HG02973 (cell line): ENCODE measurements at regions not wholly inside any gene's neighbourhood (a gene's known extent, or its start where the extent isn't known, plus 50 kb on each side); places are given as distances from the start of the nearest gene placed in this dataset.
A peak's percentile ranks its signal among the peaks of the same experiment; 100 is the strongest.

Source experiments
- ATAC-seq: cut with Tn5 transposase; IDR thresholded peaks from one replicate; pipeline ENCODE4 v1.9.1; 2021; ENCODE audit warnings: moderate library complexity; ENCODE audit not compliant: unreplicated experiment

DNA sequence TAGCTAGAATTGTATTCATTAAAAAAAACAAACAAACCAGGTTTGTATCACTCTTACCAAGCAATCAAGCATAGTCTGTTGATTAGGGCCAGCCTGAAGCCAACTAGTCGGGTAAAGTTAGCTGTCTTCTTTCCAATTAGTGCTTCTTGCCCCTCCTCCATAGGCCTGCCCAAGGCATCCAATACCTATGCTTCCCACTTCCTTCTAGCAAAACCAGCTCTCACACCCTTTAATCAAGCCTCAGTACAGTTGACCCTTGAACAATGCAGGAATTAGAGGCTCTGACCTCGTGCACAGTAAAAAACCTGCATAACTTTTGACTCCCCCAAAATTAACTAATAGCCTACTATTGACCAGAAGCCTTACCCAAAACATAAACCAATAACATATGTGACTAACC lies 119.1 kb upstream of the DTNBP1 start:
- no peak for ATAC-seq

DNA sequence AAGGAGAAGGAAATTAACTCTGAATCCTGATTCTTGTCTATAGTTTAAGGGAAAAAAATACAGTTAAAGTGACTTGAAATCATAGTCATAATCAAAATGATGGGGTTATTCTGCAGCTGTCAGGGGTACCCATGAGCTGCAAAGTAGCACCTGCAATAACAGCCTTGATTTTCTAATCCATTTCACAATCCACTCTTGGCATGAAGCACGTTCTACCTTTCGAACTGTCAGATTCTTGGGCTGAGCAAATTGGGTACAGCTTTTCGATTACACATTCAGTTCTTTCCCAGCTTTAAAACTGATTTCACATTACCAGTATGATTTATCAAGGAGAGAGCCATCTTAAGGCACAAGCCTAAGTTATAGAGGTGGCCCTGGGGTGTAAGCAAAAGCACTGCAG lies 118.5 kb upstream of the DTNBP1 start:
- no peak for ATAC-seq

DNA sequence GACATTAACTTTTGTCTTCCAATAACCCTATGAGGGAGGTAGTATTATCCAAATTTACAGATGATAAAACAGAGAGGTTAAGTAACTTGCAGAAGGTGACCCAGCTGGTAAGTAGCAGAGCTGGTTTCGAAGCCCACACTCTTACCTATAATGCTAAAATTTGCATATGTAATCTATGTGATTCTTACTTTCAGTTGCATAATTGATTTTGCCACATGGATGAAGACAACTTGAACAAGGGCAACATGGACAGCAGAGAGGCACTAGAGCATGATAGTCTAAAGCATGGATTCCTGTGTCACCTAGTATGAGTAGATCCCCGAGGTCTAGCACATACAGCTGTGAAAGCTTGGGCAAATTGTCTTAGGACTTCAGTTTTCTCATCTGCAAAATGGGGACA lies 117.6 kb upstream of the DTNBP1 start:
- ATAC-seq: no peak

DNA sequence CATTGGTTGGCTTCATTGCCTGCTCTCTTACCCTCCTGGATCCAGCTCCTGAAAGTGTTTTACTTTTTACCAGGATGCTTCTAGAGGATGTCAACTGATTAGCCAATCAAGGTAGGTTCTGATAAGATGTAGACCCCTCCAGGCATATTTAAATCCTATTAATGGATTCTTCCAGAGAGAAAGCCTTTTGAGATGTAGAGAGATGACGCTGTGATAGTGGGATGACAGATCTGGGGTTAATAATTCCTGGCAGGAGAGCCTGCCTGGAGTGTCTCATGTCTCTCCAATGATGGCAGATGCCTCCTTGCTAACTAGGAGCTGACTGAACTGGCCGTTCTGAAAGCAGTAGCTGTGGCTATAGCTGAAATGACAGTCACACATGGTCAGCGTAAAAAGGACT lies 116.9 kb upstream of the DTNBP1 start:
- ATAC-seq: no peak

DNA sequence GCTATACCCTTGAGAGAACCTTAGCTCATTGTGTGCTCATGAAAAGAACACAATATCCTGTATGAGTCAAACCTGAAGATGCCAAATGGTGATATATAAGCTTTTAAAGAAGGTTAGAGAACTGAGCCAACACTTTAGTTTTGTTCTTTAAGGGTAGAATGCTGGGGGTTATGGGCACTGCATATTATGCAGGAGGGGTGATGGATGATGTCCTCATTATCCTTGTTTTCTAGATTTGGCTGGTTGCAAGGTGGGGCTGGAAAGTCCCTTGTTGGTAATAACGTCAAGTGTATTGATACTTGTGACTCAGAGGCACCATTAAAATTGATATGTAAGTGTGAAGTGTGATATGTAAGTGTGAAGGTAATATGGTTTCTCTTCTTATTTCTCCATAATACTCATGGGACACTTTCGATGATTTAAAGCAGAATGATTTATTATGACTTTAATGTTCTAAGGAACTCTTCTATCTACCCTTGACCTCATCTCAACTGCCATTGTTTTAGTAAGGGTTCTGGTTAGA lies 113.7 kb upstream of the DTNBP1 start:
- ATAC-seq: no peak

DNA sequence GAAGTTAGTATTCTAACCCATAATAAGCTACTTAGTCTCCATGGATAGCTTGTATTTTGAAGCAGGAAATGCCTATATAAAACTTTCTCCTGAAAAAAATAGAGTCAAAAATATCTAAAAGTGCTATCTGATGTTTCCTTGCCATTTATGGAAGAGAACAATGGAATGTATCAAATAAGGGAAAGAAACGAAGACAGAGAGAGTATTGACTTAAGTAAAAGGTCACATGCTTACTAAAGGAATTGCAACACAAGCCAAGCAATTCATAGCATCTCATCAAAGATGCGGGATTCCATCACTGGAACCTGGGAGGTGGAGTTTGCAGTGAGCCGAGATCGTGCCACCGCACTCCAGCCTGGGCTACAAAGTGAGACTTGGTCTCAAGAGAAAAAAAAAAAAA lies 112.9 kb upstream of the DTNBP1 start:
- ATAC-seq: no peak

DNA sequence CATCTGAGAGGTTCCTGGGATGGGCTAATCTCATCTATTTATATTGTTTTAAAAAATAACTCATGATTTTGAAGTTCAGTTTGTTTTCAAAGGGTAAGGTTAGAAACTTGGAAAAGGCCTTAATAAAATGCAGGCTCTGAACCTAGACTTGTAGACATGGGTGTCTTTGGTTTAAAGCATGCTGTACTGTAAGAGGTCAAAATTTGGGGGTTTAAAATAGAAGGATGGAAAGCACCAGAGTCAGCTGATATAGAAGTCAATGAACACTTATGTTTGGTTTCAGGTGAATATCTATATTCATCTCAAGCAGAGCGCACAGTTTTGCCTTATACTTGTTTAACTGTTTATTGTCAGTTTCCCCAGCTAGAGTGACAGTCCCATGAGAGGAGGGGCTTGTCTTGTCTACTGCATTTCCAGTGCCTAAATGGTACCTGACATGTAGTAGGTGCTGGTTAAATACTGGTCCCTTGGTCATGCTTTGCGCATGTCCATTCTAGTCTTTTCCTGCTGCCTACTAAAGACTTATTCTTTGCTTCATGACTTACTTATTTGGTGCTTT lies 112.3 kb upstream of the DTNBP1 start:
- ATAC-seq: no peak

DNA sequence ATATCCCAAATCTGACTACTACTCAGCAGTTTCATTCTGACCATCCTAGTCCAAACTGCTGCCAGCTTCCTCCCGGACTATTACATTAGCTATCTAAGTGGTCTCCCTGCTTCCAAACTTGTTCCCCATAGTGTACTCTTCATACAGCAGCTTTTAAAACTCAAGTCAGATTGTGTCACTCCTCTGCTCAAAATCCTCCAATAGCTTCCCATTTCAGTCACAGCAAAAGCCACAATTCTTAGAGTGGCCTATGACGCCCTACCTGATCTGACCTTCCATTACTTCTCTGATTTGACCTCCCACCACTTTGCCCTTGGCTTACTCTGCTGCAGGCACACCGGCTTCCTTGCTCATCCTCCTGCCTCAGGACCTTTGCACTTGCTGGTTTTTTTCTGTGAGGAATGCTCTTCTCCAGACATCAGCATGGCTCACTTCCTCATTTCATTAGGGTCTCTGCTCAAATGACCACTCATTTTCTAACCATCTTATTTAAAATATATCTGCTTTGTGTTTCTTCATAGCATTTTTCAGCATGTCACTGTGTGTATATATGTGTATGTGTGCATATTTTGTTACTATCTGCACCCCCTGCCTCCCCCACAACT lies 111.1 kb upstream of the DTNBP1 start:
- no peak for ATAC-seq

DNA sequence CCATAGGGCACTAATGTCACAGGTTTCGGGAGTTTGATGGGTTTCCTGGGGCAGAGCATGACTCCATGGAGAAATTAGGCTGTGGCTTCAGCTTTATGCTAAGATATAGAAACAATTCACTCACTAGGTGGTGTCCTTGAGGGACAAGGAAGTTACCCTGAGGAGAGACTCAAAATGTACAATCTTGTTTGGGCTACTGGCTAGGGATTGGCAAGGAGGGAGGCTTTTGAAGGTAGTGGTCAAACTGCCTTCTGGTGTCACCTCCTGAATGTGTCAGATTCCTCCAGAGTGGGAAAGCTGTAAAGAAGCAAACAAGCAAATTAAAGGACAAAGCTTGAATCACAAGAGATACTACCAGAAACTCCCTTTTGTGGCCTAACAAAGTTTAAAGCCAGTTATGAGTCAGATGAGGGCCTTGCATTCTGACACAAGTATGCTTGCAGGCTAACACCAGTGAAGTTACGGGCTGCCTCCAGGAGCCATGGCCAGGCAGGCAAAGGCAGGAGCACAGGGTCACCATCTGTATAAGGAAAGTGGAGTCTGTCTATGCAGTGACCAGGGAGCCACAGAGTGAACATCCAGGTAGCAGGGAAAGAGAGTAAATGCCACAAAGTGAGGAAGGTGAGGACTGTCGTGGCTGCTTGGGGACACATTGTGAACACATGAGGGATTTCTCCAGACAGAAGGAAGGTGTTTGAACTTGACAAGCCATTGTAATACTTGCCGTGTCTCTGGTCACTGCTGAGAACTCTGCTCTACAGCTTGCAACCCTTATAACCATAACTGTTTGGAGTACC lies 107.7 kb upstream of the DTNBP1 start:
- ATAC-seq: peak; percentile 65

DNA sequence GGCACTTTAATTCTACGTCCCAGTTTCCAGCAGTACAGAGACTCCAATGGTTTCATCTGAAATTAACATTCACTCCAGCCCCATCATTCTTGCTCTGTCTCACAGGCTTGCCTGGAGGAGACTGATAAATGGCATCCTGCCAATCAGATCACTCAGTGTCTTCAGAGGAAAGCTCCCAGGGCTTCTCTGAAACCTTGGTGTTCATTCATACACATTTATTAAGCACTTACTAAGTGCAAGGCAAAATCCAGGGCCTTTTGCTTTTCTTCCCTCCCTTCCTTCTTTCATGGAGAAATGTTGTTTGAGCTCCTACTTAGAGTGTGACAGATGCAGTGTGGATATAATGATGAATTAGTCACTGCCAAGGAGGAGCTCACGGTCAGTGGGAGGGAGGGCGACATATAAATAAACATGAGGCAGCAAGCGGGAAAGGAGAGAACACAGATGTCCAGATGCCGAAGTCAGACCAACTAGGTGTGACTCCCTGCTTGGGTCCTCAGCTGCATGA lies 106.7 kb upstream of the DTNBP1 start:
- no peak for ATAC-seq

DNA sequence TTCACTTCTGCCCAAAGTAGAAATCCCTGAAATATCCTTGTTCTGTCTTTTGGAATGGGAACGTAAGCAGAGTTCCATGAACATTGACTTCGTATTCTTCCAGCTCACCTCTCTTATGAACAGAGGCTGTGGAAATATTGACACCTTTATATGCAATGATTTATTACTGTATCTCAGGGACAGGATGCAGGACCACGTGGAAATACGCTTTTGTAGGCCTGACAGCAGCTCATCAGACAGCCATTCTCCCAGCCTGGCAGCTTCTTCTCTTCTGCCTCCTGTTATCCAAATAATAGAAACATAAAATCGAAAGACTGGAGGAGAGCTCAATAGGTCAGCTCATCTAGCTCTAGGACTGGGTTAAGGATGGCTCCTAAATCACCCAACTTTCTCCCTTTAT lies 106.2 kb upstream of the DTNBP1 start:
- ATAC-seq: no peak

DNA sequence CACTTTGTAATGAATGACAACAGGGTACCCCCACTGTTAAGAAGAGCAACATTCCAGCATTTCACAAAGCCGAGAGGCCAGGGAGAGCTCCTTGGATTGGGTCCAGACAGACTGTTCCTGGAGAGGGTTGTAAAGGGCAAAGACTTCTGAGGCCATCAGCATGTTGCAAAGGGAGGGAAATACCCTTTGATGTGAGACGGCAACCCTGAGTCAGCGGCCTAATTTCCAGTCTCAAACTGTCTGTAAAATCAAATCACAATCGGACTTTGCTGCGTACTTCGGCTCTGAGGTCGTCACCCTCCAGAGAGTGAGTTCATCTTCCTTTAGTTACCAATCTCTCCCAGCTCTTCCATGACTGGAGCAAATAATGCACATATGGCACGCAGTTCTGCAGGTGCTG lies 101.0 kb upstream of the DTNBP1 start:
- no peak for ATAC-seq

DNA sequence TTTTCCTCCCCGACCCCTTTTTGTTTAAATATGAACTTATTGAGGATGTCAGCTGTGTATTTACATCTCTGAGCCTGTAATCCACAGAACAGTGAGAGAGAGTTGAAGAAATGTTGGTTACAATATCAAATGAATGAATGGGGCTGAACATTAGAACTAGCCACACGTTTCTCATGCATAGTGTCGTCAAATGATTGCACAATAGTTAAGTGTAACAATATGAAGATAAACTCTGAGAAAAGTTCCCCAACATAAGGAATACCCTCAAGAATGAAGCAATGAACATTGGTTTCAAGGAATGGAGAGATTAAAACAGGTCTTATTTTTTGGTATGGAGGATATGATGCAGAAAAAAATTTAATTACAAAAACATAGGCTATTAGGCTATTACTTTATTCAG lies 100.5 kb upstream of the DTNBP1 start:
- ATAC-seq: no peak

DNA sequence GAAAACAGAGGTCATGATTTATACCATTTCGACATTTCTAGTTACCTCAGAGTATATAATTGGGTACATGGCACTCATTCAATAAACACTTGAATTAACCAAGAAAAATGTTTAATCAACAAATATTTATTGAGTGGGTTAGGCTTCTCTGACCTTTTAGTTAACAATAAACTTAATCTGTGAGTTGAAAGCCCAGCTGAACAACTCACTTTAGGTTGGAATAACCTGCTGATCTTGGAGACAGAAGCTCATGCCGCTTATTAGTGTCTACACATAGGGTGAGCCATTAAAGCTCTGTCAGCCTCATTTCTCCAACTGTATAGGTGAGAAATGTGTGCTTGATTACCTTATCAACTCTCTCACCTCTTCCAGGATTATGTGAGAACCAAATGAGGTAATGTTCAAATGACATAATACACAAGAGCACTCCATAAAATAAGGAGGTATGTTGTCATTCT lies 98.2 kb upstream of the DTNBP1 start:
- no peak for ATAC-seq

DNA sequence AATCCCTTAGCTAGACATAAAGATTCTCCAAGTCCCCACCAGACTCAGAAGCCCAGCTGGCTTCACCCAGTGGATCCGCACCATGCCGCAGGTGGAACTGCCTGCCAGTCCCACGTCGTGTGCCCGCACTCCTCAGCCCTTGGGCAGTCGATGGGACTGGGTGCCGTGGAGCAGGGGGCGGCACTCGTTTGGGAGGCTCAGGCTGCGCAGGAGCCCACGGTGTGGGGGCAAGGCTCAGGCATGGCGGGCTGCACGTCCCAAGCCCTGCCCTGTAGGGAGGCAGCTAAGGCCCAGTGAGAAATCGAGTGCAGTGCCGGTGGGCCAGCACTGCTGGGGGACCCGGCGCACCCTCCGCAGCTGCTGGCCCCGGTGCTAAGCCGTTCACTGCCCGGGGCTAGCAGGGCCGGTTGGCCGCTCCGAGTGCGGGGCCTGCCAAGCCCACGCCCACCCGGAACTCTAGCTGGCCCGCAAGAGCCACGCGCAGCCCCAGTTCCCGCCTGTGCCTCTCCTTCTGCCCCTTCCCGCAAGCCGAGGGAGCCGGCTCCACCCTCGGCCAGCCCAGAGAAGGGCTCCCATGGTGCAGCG lies 95.9 kb upstream of the DTNBP1 start:
- no peak for ATAC-seq

DNA sequence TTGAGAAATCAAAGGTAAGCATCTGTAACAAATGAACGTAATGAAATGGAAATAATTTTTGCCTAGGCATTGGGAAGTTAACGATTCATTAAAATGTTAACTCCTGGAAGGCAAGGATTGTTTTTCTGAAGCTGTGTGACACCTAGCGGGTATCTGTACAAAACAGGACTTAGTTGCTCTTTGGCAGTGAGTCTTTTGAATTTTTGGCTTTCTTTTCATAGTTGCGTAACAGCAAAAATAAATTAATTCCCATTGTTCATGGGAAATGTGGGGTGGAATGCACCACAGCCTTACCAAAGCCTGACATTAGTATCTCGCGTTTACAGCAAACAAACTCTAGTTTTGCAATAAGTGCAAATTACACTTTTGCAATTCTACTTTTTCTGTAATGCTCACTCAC lies 92.7 kb upstream of the DTNBP1 start:
- ATAC-seq: no peak

DNA sequence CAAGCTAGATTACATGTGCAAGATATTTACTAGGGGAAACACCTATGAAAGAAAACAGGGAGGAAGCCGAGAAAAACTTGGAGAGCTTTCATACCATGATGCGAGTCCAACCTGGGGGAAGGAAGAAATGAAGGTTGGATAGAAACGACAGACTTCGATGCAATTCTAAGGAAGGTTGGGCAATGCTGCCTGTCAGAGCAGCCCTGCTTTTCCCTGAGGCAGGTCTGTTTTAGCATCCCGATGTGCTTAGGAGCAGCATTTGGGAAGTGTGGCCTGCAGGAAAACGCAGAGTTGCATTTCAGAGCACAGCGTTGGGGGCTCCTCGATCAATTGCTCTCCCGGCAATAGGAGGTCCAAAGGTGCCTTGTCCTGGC lies 91.9 kb upstream of the DTNBP1 start:
- ATAC-seq: no peak

DNA sequence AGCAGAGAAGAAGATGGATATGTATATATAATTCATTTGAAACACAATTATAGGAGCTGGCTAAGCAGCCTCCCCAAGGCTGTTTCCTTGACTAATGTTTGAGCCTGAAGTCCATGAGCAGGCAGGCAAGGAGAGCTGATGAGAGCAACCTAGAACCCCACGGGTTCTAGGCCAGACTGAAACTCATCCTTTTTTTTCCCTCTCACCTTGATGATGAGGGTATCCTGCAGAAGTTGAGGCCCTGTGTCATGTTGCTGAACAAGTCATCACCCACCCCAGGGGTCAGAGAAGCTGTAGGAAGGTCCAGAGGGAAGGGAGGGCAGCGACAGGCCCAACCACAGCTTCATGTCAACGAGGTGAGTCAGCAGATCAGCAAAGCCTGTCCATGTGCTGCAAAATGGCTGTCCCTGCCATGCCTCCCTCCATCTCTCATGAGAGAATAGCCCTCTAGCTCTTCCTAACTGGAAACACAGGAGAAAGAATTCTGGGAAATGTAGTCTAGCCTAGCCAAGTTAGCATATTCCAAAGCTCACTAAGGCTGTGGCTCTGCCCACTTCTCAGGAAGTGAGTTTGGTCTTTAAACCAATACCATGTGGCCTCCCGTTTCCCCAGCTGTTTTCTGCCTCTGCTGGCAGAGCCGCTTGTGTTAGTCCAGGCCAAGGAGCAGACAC lies 91.3 kb upstream of the DTNBP1 start:
- no peak for ATAC-seq

DNA sequence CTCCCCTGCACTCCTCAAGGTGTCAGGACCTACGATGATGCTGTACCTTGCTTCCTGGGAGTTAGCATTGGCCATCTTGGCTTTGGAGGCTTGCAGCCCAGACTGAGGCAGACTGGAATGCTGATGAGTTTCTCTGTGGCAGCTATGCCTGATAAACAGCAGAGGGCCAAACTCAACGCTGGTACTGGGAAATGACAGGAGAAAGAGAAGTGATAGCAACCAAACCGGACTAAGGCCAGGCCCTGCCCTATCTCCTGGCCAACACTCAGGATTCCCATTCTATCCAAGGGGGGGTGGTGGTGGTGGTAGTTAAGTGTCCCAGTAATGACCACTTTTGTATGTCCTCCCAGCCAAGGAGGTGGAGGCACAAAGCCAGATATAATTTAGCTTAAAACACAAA lies 90.0 kb upstream of the DTNBP1 start:
- ATAC-seq: no peak

DNA sequence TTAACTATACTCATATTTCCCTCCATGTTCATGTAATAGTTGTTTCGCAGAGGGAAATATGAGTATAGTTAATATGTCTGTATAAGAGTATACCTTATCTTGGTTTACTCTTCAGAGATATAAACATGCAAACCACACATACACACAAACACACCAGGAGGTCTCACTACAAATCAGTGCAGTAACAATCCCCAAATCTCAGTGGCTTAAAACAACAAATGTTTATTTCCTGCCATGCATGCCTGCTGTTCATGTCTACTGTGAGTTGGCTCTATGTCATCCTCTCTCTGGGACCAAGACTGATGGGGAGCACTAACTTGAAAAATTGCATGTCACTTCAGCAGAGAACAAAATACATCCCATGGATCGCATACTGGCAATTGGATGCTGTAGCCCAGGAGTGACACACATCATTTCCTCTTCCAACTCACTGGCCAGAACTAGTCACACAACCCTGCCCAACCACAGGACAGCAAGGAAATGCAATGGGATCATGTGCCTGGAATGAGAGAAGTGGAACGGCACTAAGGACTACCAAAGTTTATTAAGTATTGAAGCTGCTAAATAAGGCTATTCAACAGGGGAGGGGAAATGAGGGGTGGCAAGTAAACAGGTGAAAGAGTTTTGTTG lies 89.0 kb upstream of the DTNBP1 start:
- no peak for ATAC-seq

DNA sequence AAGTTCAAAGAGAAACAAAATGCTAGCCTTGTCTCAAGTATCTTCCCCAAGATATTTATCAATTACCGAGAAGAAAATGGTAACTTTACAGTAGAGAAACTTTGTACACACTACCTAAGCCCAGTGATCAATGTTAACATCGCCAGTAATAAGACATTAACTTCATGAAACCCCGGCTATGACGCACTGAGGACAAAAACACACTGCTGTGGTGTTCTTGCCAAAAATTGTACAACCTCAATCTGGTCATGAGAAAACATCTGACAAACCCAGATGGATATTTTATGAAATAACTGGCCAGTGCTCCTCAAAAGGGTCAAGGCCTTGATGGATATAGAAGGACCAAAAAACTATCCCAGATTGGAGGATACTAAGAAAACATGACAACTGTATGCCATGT lies 85.5 kb upstream of the DTNBP1 start:
- no peak for ATAC-seq
